Mucosa of rectum (tissue), 2 donors: ENCODE measurements at regions not wholly inside any gene's neighbourhood (a gene's known extent, or its start where the extent isn't known, plus 50 kb on each side); places are given as distances from the start of the nearest gene placed in this dataset.
"Not testable (repeated sequence)": the region's sequence is repeated elsewhere in the genome, so short reads cannot be mapped to it uniquely, and the experiment has no call there.

Source experiments
- H3K27ac ChIP-seq, 2 donors: one replicate each; pipeline ENCODE4 v1.7.0; 2013; ENCODE audit warnings: inconsistent platforms in 2 of 2, low read depth in 2 of 2, low read length in 2 of 2
- H3K27me3 ChIP-seq, 2 donors: one replicate each; pipeline ENCODE4 v1.7.0; 2013; ENCODE audit warnings: low read length in 2 of 2; ENCODE audit not compliant: control insufficient read depth in 2 of 2, insufficient read depth in 2 of 2
- H3K36me3 ChIP-seq, 2 donors: one replicate each; pipeline ENCODE4 v1.7.0; 2013; ENCODE audit warnings: low read length in 2 of 2; ENCODE audit not compliant: control insufficient read depth in 2 of 2, insufficient read depth in 2 of 2
- H3K4me1 ChIP-seq, 2 donors: one replicate each; pipeline ENCODE4 v1.7.0; 2013; ENCODE audit warnings: low read length in 2 of 2, mild to moderate bottlenecking in 1 of 2; ENCODE audit not compliant: control insufficient read depth in 2 of 2, insufficient read depth in 2 of 2
- H3K4me3 ChIP-seq, 2 donors: one replicate each; pipeline ENCODE4 v1.7.0; 2013; ENCODE audit warnings: low read length in 2 of 2
- H3K9ac ChIP-seq, 2 donors: one replicate each; pipeline ENCODE4 v1.7.0; 2013; ENCODE audit warnings: low read length in 2 of 2, low read depth in 1 of 2, mild to moderate bottlenecking in 1 of 2
- H3K9me3 ChIP-seq, 2 donors: one replicate each; pipeline ENCODE4 v1.7.0; 2013; ENCODE audit warnings: low read length in 2 of 2; ENCODE audit not compliant: control insufficient read depth in 2 of 2
- donor health status: healthy.
- donor health status: Normal muscosa, but diverticular disease.

DNA sequence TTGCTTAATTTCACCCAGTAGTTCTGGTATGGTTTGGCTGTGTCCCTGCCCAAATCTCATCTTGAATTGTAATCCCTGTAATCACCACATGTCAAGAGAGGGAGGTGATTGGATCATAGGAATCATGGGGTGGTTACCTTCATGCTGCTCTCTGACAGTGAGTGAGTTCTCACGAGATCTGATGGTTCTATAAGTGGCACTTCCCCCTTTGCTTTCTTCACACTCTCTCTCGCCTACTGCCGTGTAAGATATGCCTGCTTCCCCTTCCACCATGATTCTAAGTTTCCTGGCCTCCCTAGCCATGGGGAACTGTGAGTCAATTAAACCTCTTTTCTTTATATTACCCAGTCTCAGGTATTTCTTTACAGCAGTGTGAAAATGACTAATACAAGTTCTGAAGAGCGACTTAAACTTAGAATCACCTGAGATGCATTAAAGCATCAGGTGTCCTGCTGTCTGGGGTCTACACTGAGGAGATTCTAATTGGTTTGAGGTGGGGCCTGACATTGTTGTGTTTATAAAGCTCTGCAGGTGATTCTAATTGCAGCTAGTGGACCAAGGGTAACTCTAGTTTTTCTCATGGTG is 82.1 kb upstream of the DTNBP1 start:
- H3K36me3 ChIP-seq: no peaks in the 10 kb centered on the region

DNA sequence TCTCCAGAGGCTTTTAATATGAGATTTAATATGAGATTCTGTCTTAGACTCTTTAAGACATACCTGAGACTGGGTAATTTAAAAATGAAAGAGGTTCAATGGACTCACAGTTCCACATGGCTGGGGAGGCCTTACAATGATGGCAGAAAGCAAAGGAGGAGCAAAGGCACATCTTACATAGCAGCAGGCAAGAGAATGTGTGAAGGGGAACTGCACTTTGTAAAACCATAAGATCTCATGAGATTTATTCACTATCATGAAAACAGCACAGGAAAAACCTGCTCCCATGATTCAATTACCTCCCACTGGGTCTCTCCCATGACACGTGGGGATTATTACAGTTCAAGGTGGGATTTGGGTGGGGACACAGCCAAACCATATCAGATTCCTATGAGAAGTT is 79.2 kb upstream of the DTNBP1 start:
- H3K4me3 ChIP-seq, H3K9ac ChIP-seq, H3K27me3 ChIP-seq, H3K27ac ChIP-seq, H3K9me3 ChIP-seq, H3K36me3 ChIP-seq, H3K4me1 ChIP-seq: not testable (repeated sequence)

More for the DNA sequence above, 82.1 kb upstream of the DTNBP1 start:
- Histone ChIP-seq H3K27me3 (no peaks in the 10 kb centered on the region), H3K4me3 (no peak overlapping the region), H3K9me3 (no peaks in the 10 kb centered on the region), H3K4me1 (no peaks in the 10 kb centered on the region), H3K9ac (no peak overlapping the region), H3K27ac (no peak overlapping the region)

DNA sequence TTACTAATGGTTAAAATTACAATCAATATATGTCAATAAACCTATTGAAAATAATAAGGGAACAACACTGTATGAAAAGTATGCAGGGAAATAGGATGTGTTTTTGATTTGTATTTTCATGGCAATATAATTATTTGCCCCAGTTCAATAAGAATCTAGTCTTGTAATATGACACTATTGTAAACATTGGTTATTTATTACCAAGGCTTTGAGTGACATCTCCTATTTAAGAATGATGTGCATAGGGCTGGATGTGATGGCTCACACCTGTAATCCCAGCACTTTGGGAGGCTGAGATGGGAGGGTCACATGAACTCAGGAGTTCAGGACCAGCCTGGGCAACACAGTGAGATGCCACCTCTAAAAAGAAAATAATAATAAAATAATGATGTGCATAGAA is 78.6 kb upstream of the DTNBP1 start:
- Histone ChIP-seq H3K9me3 (no peaks in the 10 kb centered on the region), H3K27ac (no peak overlapping the region), H3K27me3 (no peaks in the 10 kb centered on the region), H3K36me3 (no peaks in the 10 kb centered on the region), H3K4me1 (no peaks in the 10 kb centered on the region), H3K4me3 (no peak overlapping the region), H3K9ac (no peak overlapping the region)

DNA sequence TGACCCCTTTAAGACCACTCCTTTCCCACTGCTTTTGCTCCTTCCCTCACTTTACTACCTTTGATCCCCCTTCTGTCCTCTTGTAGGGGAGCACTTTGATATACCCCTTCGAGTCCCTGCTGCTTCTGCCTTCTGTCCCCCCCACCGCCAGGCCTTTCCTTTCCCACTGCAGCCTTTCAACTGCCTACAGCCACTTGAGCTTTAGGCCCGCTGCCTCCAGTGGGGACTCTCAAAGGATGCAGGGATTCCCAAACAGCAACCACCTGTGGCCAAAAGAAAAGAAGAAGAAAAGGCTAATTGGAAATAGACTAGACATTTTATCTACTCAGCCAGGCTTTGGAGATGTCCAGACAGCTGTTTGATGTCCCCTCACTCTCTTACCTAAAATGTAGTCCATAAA is 77.0 kb upstream of the DTNBP1 start:
- no peaks in the 10 kb centered on the region for H3K9me3 ChIP-seq
- no peak overlapping the region for H3K9ac ChIP-seq
- no peak overlapping the region for H3K4me3 ChIP-seq
- H3K36me3 ChIP-seq: no peaks in the 10 kb centered on the region
- no peak overlapping the region for H3K27ac ChIP-seq
- H3K27me3 ChIP-seq: no peaks in the 10 kb centered on the region
- no peaks in the 10 kb centered on the region for H3K4me1 ChIP-seq

DNA sequence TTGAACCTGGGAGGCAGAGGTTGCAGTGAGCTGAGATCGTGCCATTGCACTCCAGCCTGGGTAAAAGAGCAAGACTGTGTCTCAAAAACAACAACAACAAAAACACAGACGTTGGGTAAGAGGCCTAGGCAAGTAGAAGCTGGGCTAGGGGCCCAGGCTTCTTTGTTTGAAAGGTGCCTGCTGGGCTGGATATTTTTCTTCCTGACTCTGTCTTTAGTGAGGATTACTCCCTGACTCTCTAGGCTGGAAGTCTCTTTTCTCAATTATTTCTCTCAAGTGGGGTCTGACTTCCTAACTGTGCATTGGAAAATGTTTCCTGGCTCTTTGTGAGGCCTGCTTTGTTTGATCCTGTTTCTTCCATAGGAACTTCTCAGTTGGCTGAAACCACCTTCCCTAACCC is 76.5 kb upstream of the DTNBP1 start:
- Histone ChIP-seq H3K27me3 (no peaks in the 10 kb centered on the region), H3K36me3 (no peaks in the 10 kb centered on the region), H3K9ac (no peak overlapping the region), H3K9me3 (no peaks in the 10 kb centered on the region), H3K4me1 (no peaks in the 10 kb centered on the region), H3K27ac (no peak overlapping the region), H3K4me3 (no peak overlapping the region)

DNA sequence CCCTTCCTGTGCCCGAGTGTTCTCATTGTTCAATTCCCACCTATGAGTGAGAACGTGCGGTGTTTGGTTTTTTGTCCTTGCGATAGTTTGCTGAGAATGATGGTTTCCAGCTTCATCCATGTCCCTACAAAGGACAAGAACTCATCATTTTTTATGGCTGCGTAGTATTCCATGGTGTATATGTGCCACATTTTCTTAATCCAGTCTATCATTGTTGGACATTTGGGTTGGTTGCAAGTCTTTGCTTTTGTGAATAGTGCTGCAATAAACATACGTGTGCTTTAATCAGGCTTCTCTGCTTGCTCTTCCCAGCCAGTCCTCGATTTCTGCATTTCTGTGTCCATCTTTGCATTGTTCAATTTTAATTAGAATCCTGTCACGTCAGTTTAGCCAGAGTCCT is 75.4 kb upstream of the DTNBP1 start:
- H3K9me3 ChIP-seq, H3K4me3 ChIP-seq, H3K9ac ChIP-seq, H3K36me3 ChIP-seq, H3K4me1 ChIP-seq, H3K27me3 ChIP-seq, H3K27ac ChIP-seq: not testable (repeated sequence)

DNA sequence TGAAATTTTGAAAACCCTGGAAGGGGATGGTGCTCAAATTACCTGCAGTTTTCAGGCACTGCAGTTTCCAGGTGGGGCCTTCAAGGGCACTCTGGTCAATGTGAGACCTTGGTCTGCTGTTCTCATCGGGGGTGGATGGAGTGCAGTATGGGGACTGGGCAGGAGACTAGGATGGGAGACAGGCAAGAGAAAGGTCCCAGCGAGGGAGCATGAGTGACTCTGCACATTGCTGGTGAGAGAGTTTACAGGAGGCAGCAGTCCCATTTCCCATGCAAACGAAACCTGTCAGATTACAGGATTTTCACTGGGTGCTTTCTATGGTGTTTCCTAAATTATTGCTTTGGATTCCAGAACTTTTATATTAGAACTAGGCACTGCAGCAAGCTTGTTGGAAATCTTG is 73.5 kb upstream of the DTNBP1 start:
- no peaks in the 10 kb centered on the region for H3K9me3 ChIP-seq
- no peak overlapping the region for H3K4me3 ChIP-seq
- H3K27ac ChIP-seq: no peak overlapping the region
- no peak overlapping the region for H3K9ac ChIP-seq
- H3K27me3 ChIP-seq: no peaks in the 10 kb centered on the region
- no peaks in the 10 kb centered on the region for H3K4me1 ChIP-seq
- H3K36me3 ChIP-seq: no peaks in the 10 kb centered on the region

DNA sequence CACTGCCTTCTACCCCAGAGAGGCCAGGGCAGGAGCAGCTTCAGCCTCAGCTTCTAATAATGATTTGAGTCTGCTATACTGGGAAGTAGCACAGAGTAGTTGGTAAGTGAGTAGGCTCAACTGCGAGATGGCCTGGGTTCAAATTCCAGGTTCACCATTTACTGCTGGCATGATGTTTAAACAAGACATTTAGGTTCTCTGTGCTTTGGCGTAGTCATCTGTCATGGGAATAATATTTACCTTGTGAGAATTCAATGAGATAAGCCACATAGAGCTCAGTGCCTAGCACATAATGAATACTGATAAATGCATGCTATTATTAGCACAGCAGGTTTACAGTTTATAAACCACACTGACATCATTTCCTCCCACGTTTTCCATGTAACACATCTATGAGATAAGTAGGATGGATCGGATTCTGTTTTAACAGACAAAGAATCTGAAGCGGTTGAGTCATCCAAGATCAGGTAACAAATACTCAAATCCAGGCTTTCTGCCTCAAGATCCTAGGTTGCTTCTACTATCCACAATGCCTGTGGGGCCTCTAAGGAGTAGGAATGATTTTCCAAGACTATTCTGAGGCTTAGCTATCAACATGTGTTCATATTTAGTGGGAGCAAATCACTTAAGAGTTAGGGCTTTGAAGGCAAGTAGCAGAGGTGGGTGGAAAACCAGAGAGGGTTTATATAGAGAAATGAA is 72.9 kb upstream of the DTNBP1 start:
- no peaks in the 10 kb centered on the region for H3K36me3 ChIP-seq
- H3K9ac ChIP-seq: no peak overlapping the region
- H3K9me3 ChIP-seq: no peaks in the 10 kb centered on the region
- H3K4me1 ChIP-seq: no peaks in the 10 kb centered on the region
- H3K4me3 ChIP-seq: no peak overlapping the region
- H3K27me3 ChIP-seq: no peaks in the 10 kb centered on the region
- H3K27ac ChIP-seq: no peak overlapping the region

DNA sequence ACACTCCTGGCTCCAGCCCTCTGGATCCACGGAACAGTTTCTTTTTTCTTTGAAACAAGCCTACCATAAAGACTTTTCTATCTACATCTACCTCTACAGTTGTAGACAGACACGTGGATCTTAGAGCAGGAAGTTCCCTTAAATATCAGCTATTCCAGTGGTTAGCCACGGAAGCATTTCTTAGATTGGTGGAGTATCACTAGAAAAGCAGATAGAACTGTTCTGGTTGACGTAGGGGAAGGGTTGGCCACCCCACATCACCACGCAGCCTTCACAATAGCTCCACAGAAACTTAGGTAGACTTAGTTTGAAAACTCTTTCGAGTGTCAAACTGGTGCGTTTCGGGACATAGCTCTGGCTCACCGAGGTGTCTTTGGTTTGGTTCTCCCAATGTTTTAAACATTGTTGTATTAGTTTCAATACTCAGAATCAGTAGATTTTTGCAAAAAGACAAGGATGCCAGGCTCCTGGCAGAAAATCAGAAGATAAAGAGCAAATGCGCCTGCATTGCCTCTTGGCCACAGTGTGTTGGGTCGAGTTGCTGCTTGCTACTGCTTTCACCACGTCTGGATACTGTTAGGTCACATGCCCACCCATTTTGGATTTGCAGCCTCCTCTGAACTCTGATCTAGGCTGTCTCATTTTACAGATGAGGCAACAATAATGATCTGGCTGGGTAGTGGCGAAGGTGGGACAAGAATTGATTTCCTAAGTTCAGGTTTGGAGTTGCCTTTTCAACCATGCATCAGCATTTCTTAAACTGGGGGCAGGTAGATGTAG is 71.5 kb upstream of the DTNBP1 start:
- Histone ChIP-seq H3K36me3 (no peaks in the 10 kb centered on the region), H3K27ac (no peak overlapping the region), H3K9ac (no peak overlapping the region), H3K9me3 (no peaks in the 10 kb centered on the region), H3K27me3 (no peaks in the 10 kb centered on the region), H3K4me3 (no peak overlapping the region), H3K4me1 (no peaks in the 10 kb centered on the region)

DNA sequence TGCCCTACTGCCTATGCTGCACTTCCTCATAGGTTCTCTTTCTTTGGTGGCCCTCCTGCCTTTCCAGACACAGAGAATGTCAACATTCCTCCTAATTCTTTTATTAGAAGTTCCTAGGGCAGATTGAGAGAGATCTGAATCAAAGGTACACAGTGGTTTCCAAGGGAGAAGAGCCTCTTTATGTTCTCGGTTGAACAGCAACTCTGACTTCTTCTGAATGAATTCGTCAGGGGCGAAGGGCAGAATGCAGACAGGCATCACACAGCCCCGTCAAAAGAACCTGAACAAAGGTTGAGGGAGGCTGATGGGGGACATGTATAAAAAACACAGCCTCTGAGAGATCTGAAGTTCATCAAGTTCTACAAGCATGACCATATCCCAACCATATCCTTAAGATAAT is 68.1 kb upstream of the DTNBP1 start:
- Histone ChIP-seq H3K36me3 (no peaks in the 10 kb centered on the region), H3K27me3 (no peaks in the 10 kb centered on the region), H3K27ac (no peak overlapping the region), H3K4me3 (no peak overlapping the region), H3K9ac (no peak overlapping the region), H3K4me1 (no peaks in the 10 kb centered on the region), H3K9me3 (no peaks in the 10 kb centered on the region)
